HEK293 (cell line): ENCODE measurements at regions not wholly inside any gene's neighbourhood (a gene's known extent, or its start where the extent isn't known, plus 50 kb on each side); places are given as distances from the start of the nearest gene placed in this dataset.
"Not testable (repeated sequence)": the region's sequence is repeated elsewhere in the genome, so short reads cannot be mapped to it uniquely, and the experiment has no call there.

ENCODE experiments used
- CTCF ChIA-PET: fragments of 350-600 bp; formaldehyde crosslinking; extraction: SDS; loops from one replicate; lab custom pipeline; 2021; ENCODE audit warnings: antibody characterized with exemption; lab: Yijun Ruan, JAX
- POLR2A ChIA-PET: fragments of 300-600 bp; formaldehyde crosslinking; extraction: SDS; loops from one replicate; lab custom pipeline; 2020; ENCODE audit warnings: antibody characterized with exemption, inconsistent platforms; lab: Yijun Ruan, JAX
- H3K27ac ChIP-seq: fragments of 200-500 bp; sonication (Bioruptor generic); 2 replicates; pipeline ENCODE4 v1.5.1; 2014; ENCODE audit warnings: low read depth, low read length, control low read depth, inconsistent platforms; ENCODE audit errors: extremely low read depth
- H3K36me3 ChIP-seq, 2 experiments: fragments of 200-500 bp in 1 of 2; sonication (Bioruptor generic) in 1 of 2; 1 replicate in 1 of 2; 2 replicates in 1 of 2; pipeline ENCODE4 v1.5.1; 2014 to 2017; ENCODE audit warnings: inconsistent platforms in 2 of 2, low read length in 2 of 2; ENCODE audit not compliant: control insufficient read depth in 2 of 2, insufficient read depth in 1 of 2
- H3K4me1 ChIP-seq: fragments of 200-500 bp; sonication (Bioruptor generic); 2 replicates; pipeline ENCODE4 v1.5.1; 2014; ENCODE audit warnings: mild to moderate bottlenecking, low read length, inconsistent platforms; ENCODE audit not compliant: control insufficient read depth, insufficient read depth
- H3K4me3 ChIP-seq: 2 replicates; pipeline ENCODE4 v1.5.1; 2011; ENCODE audit warnings: low read depth, mild to moderate bottlenecking, control low read depth, low read length, moderate library complexity
- H3K9me3 ChIP-seq: fragments of 200-500 bp; sonication (Bioruptor generic); 2 replicates; pipeline ENCODE4 v1.5.1; 2014; ENCODE audit warnings: low read depth, low read length, inconsistent platforms; ENCODE audit not compliant: control insufficient read depth, insufficient read depth
- KLF8 ChIP-seq: fragments of 450-650 bp; formaldehyde crosslinking; IDR thresholded peaks from 2 replicates; pipeline ENCODE4 v1.5.1; 2016; ENCODE audit warnings: missing biosample characterization, missing genetic modification characterization
- SP2 ChIP-seq: fragments of 450-650 bp; formaldehyde crosslinking; IDR thresholded peaks from 2 replicates; pipeline ENCODE4 v1.5.1; 2016; ENCODE audit warnings: missing biosample characterization, missing genetic modification characterization
- TRIM28 ChIP-seq: IDR thresholded peaks from 2 replicates; pipeline ENCODE4 v1.6.1; 2011; ENCODE audit warnings: low read length, control low read depth, borderline replicate concordance
- ZBTB21 ChIP-seq: fragments of 450-650 bp; formaldehyde crosslinking; IDR thresholded peaks from 2 replicates; pipeline ENCODE4 v1.5.1; 2017; ENCODE audit warnings: missing biosample characterization, missing genetic modification characterization
- ZNF112 ChIP-seq: fragments of 450-650 bp; formaldehyde crosslinking; IDR thresholded peaks from 2 replicates; pipeline ENCODE4 v1.5.0; 2017; ENCODE audit warnings: missing biosample characterization, missing genetic modification characterization
- ZNF202 ChIP-seq: fragments of 450-650 bp; formaldehyde crosslinking; IDR thresholded peaks from 2 replicates; pipeline ENCODE4 v1.5.1; 2016; ENCODE audit warnings: missing biosample characterization, missing genetic modification characterization, borderline replicate concordance
- ZNF221 ChIP-seq: fragments of 450-650 bp; formaldehyde crosslinking; IDR thresholded peaks from 2 replicates; pipeline ENCODE4 v1.5.1; 2017; ENCODE audit warnings: missing biosample characterization, missing genetic modification characterization, borderline replicate concordance
- ZNF223 ChIP-seq: fragments of 450-650 bp; formaldehyde crosslinking; IDR thresholded peaks from 2 replicates; pipeline ENCODE4 v1.5.1; 2016; ENCODE audit warnings: missing biosample characterization, missing genetic modification characterization
- ZNF23 ChIP-seq: fragments of 450-650 bp; formaldehyde crosslinking; IDR thresholded peaks from 2 replicates; pipeline ENCODE4 v1.5.1; 2016; ENCODE audit warnings: missing biosample characterization, missing genetic modification characterization, borderline replicate concordance
- ZNF292 ChIP-seq: fragments of 450-650 bp; formaldehyde crosslinking; IDR thresholded peaks from 2 replicates; pipeline ENCODE4 v1.5.1; 2016; ENCODE audit warnings: low read depth, missing biosample characterization, missing genetic modification characterization, borderline replicate concordance
- ZNF548 ChIP-seq: fragments of 450-650 bp; formaldehyde crosslinking; IDR thresholded peaks from 2 replicates; pipeline ENCODE4 v1.5.1; 2016; ENCODE audit warnings: missing biosample characterization, missing genetic modification characterization
- ZNF555 ChIP-seq: fragments of 450-650 bp; formaldehyde crosslinking; conservative IDR thresholded peaks from 2 replicates; pipeline ENCODE4 v1.5.1; 2017; ENCODE audit warnings: missing biosample characterization, mild to moderate bottlenecking, missing genetic modification characterization, inconsistent platforms
- ZNF561 ChIP-seq: fragments of 450-650 bp; IDR thresholded peaks from 2 replicates; pipeline ENCODE4 v1.5.1; 2018; ENCODE audit warnings: missing biosample characterization, missing genetic modification characterization, borderline replicate concordance
- ZNF600 ChIP-seq: fragments of 450-650 bp; formaldehyde crosslinking; IDR thresholded peaks from 2 replicates; pipeline ENCODE4 v1.5.1; 2016; ENCODE audit warnings: missing biosample characterization, missing genetic modification characterization
- ZNF629 ChIP-seq: fragments of 450-650 bp; formaldehyde crosslinking; IDR thresholded peaks from 2 replicates; pipeline ENCODE4 v1.5.1; 2017; ENCODE audit warnings: missing biosample characterization, missing genetic modification characterization
- ZNF677 ChIP-seq: fragments of 450-650 bp; IDR thresholded peaks from 2 replicates; pipeline ENCODE4 v1.5.0; 2018; ENCODE audit warnings: missing biosample characterization, mild to moderate bottlenecking, missing genetic modification characterization, moderate library complexity
- ZNF701 ChIP-seq: fragments of 450-650 bp; formaldehyde crosslinking; IDR thresholded peaks from 2 replicates; pipeline ENCODE4 v1.5.1; 2016; ENCODE audit warnings: missing biosample characterization, missing genetic modification characterization
- ZNF777 ChIP-seq: fragments of 450-650 bp; formaldehyde crosslinking; IDR thresholded peaks from 2 replicates; pipeline ENCODE4 v1.5.1; 2017; ENCODE audit warnings: missing biosample characterization, missing genetic modification characterization, borderline replicate concordance
- ZXDB ChIP-seq: fragments of 450-650 bp; formaldehyde crosslinking; IDR thresholded peaks from 2 replicates; pipeline ENCODE4 v1.5.1; 2016; ENCODE audit warnings: missing biosample characterization, missing genetic modification characterization

- no peaks in the 10 kb centered on the region for H3K9me3 ChIP-seq
- CTCF ChIA-PET = no interaction called here
- no peaks in the 10 kb centered on the region for H3K4me1 ChIP-seq
- H3K27ac ChIP-seq = no peak overlapping the region
- no peak overlapping the region for H3K4me3 ChIP-seq
- POLR2A ChIA-PET = no interaction called here
- no peaks in the 10 kb centered on the region for H3K36me3 ChIP-seq
- TF ChIP-seq ZNF701 (tag by site-specific recombination) = no peak
- no peak for TF ChIP-seq ZNF677 (tag by site-specific recombination)
- no peak for TF ChIP-seq ZNF223 (tag by site-specific recombination)
- TF ChIP-seq ZNF600 (tag by site-specific recombination) = no peak
- TF ChIP-seq KLF8 (tag by site-specific recombination) = no peak
- TF ChIP-seq ZNF561 = no peak
- TF ChIP-seq, all 188 proteins: peak for 0
Measured at GRCh38 chr6:97778290-97779038, 495.4 kb upstream of the MMS22L start.

GRCh38 chr6:97779039-97779766, 496.2 kb upstream of the MMS22L start:
- H3K36me3 ChIP-seq, H3K27ac ChIP-seq, CTCF ChIA-PET, H3K4me1 ChIP-seq, H3K9me3 ChIP-seq, H3K4me3 ChIP-seq, POLR2A ChIA-PET: not testable (repeated sequence)

GRCh38 chr6:97790926-97791590, 508.0 kb upstream of the MMS22L start:
- TF ChIP-seq ZNF629 (tag by site-specific recombination) (no peak), ZNF777 (tag by site-specific recombination) (no peak), ZNF600 (tag by site-specific recombination) (no peak), ZNF23 (tag by site-specific recombination) (no peak), SP2 (no peak), ZNF223 (tag by site-specific recombination) (no peak), ZBTB21 (tag by site-specific recombination) (no peak), ZNF548 (tag by site-specific recombination) (no peak), ZNF221 (no peak)
- ChIA-PET POLR2A (no interaction called here), CTCF (no interaction called here)
- no peaks in the 10 kb centered on the region for H3K36me3 ChIP-seq
- H3K9me3 ChIP-seq = no peaks in the 10 kb centered on the region; the same call in 1 of the 2 replicates
- no peaks in the 10 kb centered on the region for H3K4me1 ChIP-seq
- H3K4me3 ChIP-seq = no peak overlapping the region
- no peak overlapping the region for H3K27ac ChIP-seq

GRCh38 chr6:97805596-97805995, 522.6 kb upstream of the MMS22L start:
- H3K27ac ChIP-seq = no peak overlapping the region
- POLR2A ChIA-PET = no interaction called here
- no peak for TF ChIP-seq ZNF292 (tag by site-specific recombination)
- no peak for TF ChIP-seq TRIM28
- no peak for TF ChIP-seq ZNF555
- no peak for TF ChIP-seq ZNF202
- no peak for TF ChIP-seq ZXDB (tag by site-specific recombination)
- TF ChIP-seq ZNF112 (tag by site-specific recombination) = no peak
- H3K4me3 ChIP-seq = no peak overlapping the region
- H3K36me3 ChIP-seq = no peaks in the 10 kb centered on the region
- no peaks in the 10 kb centered on the region for H3K9me3 ChIP-seq
- CTCF ChIA-PET = no interaction called here
- H3K4me1 ChIP-seq = no peaks in the 10 kb centered on the region
